H9 (cell line): ENCODE measurements at regions not wholly inside any gene's neighbourhood (a gene's known extent, or its start where the extent isn't known, plus 50 kb on each side); places are given as distances from the start of the nearest gene placed in this dataset.

Experiments used
- DNase-seq: peaks from one replicate; pipeline ENCODE4 v3.0.0-alpha.2; 2017
- H2AFZ ChIP-seq: one replicate; pipeline ENCODE4 v1.6.1; 2013; ENCODE audit warnings: mild to moderate bottlenecking, low read length, control low read depth, moderate library complexity
- H2AK5ac ChIP-seq: 2 replicates; pipeline ENCODE4 v1.6.1; 2013; ENCODE audit warnings: low read length, control low read depth, mixed read lengths; ENCODE audit not compliant: insufficient read length
- H2BK120ac ChIP-seq: one replicate; pipeline ENCODE4 v1.6.1; 2013; ENCODE audit warnings: low read depth, mild to moderate bottlenecking, low read length, control low read depth, inconsistent platforms; ENCODE audit not compliant: poor library complexity, severe bottlenecking
- H2BK12ac ChIP-seq: 2 replicates; pipeline ENCODE4 v1.6.1; 2013; ENCODE audit warnings: low read length, control low read depth, mixed read lengths, low read depth; ENCODE audit not compliant: insufficient read length
- H2BK15ac ChIP-seq: 2 replicates; pipeline ENCODE4 v1.6.1; 2013; ENCODE audit warnings: low read depth, low read length, control low read depth
- H2BK20ac ChIP-seq: one replicate; pipeline ENCODE4 v1.6.1; 2013; ENCODE audit warnings: low read depth, mild to moderate bottlenecking, low read length, control low read depth, inconsistent platforms; ENCODE audit not compliant: poor library complexity, severe bottlenecking
- H2BK5ac ChIP-seq: 2 replicates; pipeline ENCODE4 v1.6.1; 2013; ENCODE audit warnings: low read length, control low read depth, mixed read lengths; ENCODE audit not compliant: insufficient read length
- H3K14ac ChIP-seq: 2 replicates; pipeline ENCODE4 v1.6.1; 2013; ENCODE audit warnings: low read length, control low read depth; ENCODE audit not compliant: insufficient read depth
- H3K18ac ChIP-seq: 2 replicates; pipeline ENCODE4 v1.6.1; 2013; ENCODE audit warnings: low read depth, mild to moderate bottlenecking, mixed read lengths, low read length, control low read depth; ENCODE audit not compliant: insufficient read length
- H3K23ac ChIP-seq: 2 replicates; pipeline ENCODE4 v1.6.1; 2013; ENCODE audit warnings: low read length, control low read depth, mixed read lengths, low read depth; ENCODE audit not compliant: insufficient read length
- H3K23me2 ChIP-seq: 2 replicates; pipeline ENCODE4 v1.6.1; 2013; ENCODE audit warnings: low read depth, mild to moderate bottlenecking, mixed read lengths, low read length, control low read depth; ENCODE audit not compliant: insufficient read length, poor library complexity, severe bottlenecking
- H3K27ac ChIP-seq: 2 replicates; pipeline ENCODE4 v1.5.1; 2013; ENCODE audit warnings: low read length, control low read depth, mixed read lengths, low read depth; ENCODE audit not compliant: insufficient read length
- H3K27me3 ChIP-seq: 2 replicates; pipeline ENCODE4 v1.6.1; 2013; ENCODE audit warnings: low read length, control low read depth, inconsistent platforms; ENCODE audit not compliant: insufficient read depth
- H3K4ac ChIP-seq: 2 replicates; pipeline ENCODE4 v1.6.1; 2013; ENCODE audit warnings: low read depth, mild to moderate bottlenecking, control low read depth, inconsistent platforms, low read length, moderate library complexity
- H3K4me1 ChIP-seq: 2 replicates; pipeline ENCODE4 v1.6.1; 2013; ENCODE audit warnings: low read length, control low read depth, inconsistent platforms; ENCODE audit not compliant: insufficient read depth
- H3K4me2 ChIP-seq: 2 replicates; pipeline ENCODE4 v1.6.1; 2013; ENCODE audit warnings: low read length, control low read depth, mixed read lengths; ENCODE audit not compliant: insufficient read length, insufficient read depth
- H3K56ac ChIP-seq: 2 replicates; pipeline ENCODE4 v1.6.1; 2013; ENCODE audit warnings: low read depth, mild to moderate bottlenecking, mixed read lengths, low read length, control low read depth; ENCODE audit not compliant: insufficient read length
- H3K79me1 ChIP-seq: 2 replicates; pipeline ENCODE4 v1.6.1; 2013; ENCODE audit warnings: low read depth, mild to moderate bottlenecking, moderate library complexity, low read length, control low read depth, inconsistent platforms; ENCODE audit not compliant: insufficient read depth, poor library complexity, severe bottlenecking
- H3K79me2 ChIP-seq: 2 replicates; pipeline ENCODE4 v1.6.1; 2013; ENCODE audit warnings: low read length, control low read depth, inconsistent platforms; ENCODE audit not compliant: insufficient read depth
- H3K9ac ChIP-seq: 2 replicates; pipeline ENCODE4 v1.6.1; 2013; ENCODE audit warnings: low read length, control low read depth, mixed read lengths; ENCODE audit not compliant: insufficient read length; ENCODE audit errors: extremely low read depth
- H3K9me3 ChIP-seq: one replicate; pipeline ENCODE4 v1.6.1; 2013; ENCODE audit warnings: low read depth, low read length, inconsistent platforms; ENCODE audit not compliant: control insufficient read depth
- H3T11ph ChIP-seq: one replicate; pipeline ENCODE4 v1.6.1; 2013; ENCODE audit warnings: mild to moderate bottlenecking, low read length, control low read depth, inconsistent platforms
- H4K20me1 ChIP-seq: one replicate; pipeline ENCODE4 v1.6.1; 2013; ENCODE audit not compliant: control insufficient read depth, insufficient read length, insufficient read depth
- H4K5ac ChIP-seq: 2 replicates; pipeline ENCODE4 v1.6.1; 2013; ENCODE audit warnings: low read depth, mild to moderate bottlenecking, mixed read lengths, low read length, control low read depth; ENCODE audit not compliant: insufficient read length
- H4K8ac ChIP-seq: replicated peaks from 2 replicates; pipeline ENCODE4 v1.6.1; 2013; ENCODE audit warnings: low read length, control low read depth, mixed read lengths, low read depth; ENCODE audit not compliant: insufficient read length
- H4K91ac ChIP-seq: 2 replicates; pipeline ENCODE4 v1.6.1; 2013; ENCODE audit warnings: low read depth, mild to moderate bottlenecking, moderate library complexity, mixed read lengths, low read length, control low read depth; ENCODE audit not compliant: insufficient read length
- H3K27ac Mint-ChIP-seq, 3 experiments: 2 replicates in 2 of 3; 3 replicates in 1 of 3; pipeline ENCODE4 v1.8.0; 2020 to 2021; ENCODE audit warnings: mixed read lengths in 3 of 3, mild to moderate bottlenecking in 1 of 3, moderate library complexity in 1 of 3
- H3K27me3 Mint-ChIP-seq: 2 replicates; pipeline ENCODE4 v1.8.0; 2021; ENCODE audit warnings: low read depth, mild to moderate bottlenecking, moderate library complexity, mixed read lengths
- H3K36me3 Mint-ChIP-seq, 3 experiments: 2 replicates in 2 of 3; 3 replicates in 1 of 3; pipeline ENCODE4 v1.8.0; 2020 to 2021; ENCODE audit warnings: low read depth in 3 of 3, mixed read lengths in 3 of 3; ENCODE audit not compliant: insufficient read depth in 1 of 3
- H3K4me1 Mint-ChIP-seq, 2 experiments: 2 replicates each; pipeline ENCODE4 v1.8.0; 2020; ENCODE audit warnings: mixed read lengths in 2 of 2
- H3K4me3 Mint-ChIP-seq, 2 experiments: 2 replicates in 1 of 2; 3 replicates in 1 of 2; pipeline ENCODE4 v1.8.0; 2020 to 2021; ENCODE audit warnings: mild to moderate bottlenecking in 2 of 2, mixed read lengths in 2 of 2, moderate library complexity in 1 of 2
- H3K9me3 Mint-ChIP-seq, 2 experiments: 2 replicates in 1 of 2; 3 replicates in 1 of 2; pipeline ENCODE4 v1.8.0; 2020; ENCODE audit warnings: mild to moderate bottlenecking in 2 of 2, mixed read lengths in 2 of 2, moderate library complexity in 1 of 2
- CTCF ChIP-seq: fragments of 200-600 bp; sonication (generic); conservative IDR thresholded peaks from 3 replicates; pipeline ENCODE4 v1.8.0; 2021; ENCODE audit warnings: antibody characterized with exemption, mild to moderate bottlenecking
- WGBS: extraction: QIAGEN DNeasy Blood & Tissue Kit; methylation state at CpG from one replicate; pipeline ENCODE4 v1.1.7; 2013; ENCODE audit warnings: missing lambda C conversion rate, low lambda C conversion rate, mixed read lengths; ENCODE audit not compliant: insufficient read length; ENCODE audit errors: extremely low coverage; 5-methylcytosine and 5-hydroxymethylcytosine counted together

- no peak overlapping the region for H2BK5ac ChIP-seq
- no peak overlapping the region for H3T11ph ChIP-seq
- no peak overlapping the region for H3K4me2 ChIP-seq
- H2AFZ ChIP-seq, result no peak overlapping the region
- H3K23me2 ChIP-seq, result no peaks in the 10 kb centered on the region
- H2AK5ac ChIP-seq, result no peak overlapping the region
- no peaks in the 10 kb centered on the region for H3K79me2 ChIP-seq
- H2BK12ac ChIP-seq, result no peak overlapping the region
- H3K23ac ChIP-seq, result no peak overlapping the region
- no peak overlapping the region for H3K4ac ChIP-seq
- no peak overlapping the region for H4K91ac ChIP-seq
- H3K56ac ChIP-seq, result no peak overlapping the region
- no peak overlapping the region for H3K27ac ChIP-seq
- no peaks in the 10 kb centered on the region for H3K4me1 ChIP-seq
- no peak overlapping the region for H3K14ac ChIP-seq
- no peaks in the 10 kb centered on the region for H3K36me3 Mint-ChIP-seq
- H3K4me1 Mint-ChIP-seq, result peaks cover 5 to 7% of the 10 kb centered on the region in 2 experiments
- H3K79me1 ChIP-seq, result no peaks in the 10 kb centered on the region
- no peaks in the 10 kb centered on the region; the same call in 1 of the 2 replicates for H3K27me3 Mint-ChIP-seq
- H2BK20ac ChIP-seq, result no peak overlapping the region
- no peak overlapping the region for H2BK15ac ChIP-seq
- no peak overlapping the region for H4K5ac ChIP-seq
- H3K9me3 Mint-ChIP-seq, result no peaks in the 10 kb centered on the region
- no peak for DNase-seq
- H4K20me1 ChIP-seq, result no peaks in the 10 kb centered on the region
- H3K9me3 ChIP-seq, result no peaks in the 10 kb centered on the region
- no peak overlapping the region for H3K4me3 Mint-ChIP-seq
- no peak overlapping the region for H3K18ac ChIP-seq
- no peak overlapping the region for H3K27ac Mint-ChIP-seq
- no peak overlapping the region for H4K8ac ChIP-seq
- TF ChIP-seq CTCF, result no peak
- no peak overlapping the region for H2BK120ac ChIP-seq
- no peaks in the 10 kb centered on the region for H3K27me3 ChIP-seq
- no CpG with 5 or more reads among the region's 4 CpGs for WGBS
- no peak overlapping the region for H3K9ac ChIP-seq
Measured at GRCh38 chr5:159515197-159515596, 184.9 kb upstream of the IL12B start.
